DMS 273 (cell line): ENCODE measurements at regions not wholly inside any gene's neighbourhood (a gene's known extent, or its start where the extent isn't known, plus 50 kb on each side); places are given as distances from the start of the nearest gene placed in this dataset.

Experiments
- DNase-seq: peaks from one replicate; lab custom pipeline; 2025; ENCODE audit not compliant: unreplicated experiment; lab: John Stamatoyannopoulos, UW

GRCh38 chr4:13892739-13893105 lies 265.2 kb upstream of the BOD1L1 start:
- DNase-seq: no peak

- no peak for DNase-seq
Observed at GRCh38 chr4:13893211-13893610, 265.7 kb upstream of the BOD1L1 start.

- DNase-seq: no peak
Observed at GRCh38 chr4:13893987-13894386, 266.5 kb upstream of the BOD1L1 start.

DNA sequence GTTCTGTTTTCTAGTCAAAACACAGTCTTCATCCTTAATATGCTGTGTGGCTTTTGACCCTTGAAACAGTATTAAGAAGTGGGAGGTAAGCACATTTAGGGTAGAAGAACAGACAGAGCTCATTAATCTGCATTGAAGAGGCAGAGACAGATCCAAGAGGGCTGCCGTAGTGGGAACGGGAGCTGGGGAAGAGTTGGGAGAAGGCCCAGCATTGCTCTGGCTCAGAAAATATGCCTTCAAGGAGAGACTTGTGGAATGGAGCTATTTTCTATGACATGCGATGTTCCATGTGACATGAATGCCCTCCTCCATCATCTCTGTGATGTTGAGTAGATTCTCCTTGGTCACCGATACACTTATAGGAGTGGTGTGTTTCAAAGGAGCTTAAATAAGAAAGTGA lies 273.3 kb upstream of the BOD1L1 start:
- no peak for DNase-seq

- DNase-seq: no peak
Observed at GRCh38 chr4:13902146-13902545, 274.6 kb upstream of the BOD1L1 start.

DNA sequence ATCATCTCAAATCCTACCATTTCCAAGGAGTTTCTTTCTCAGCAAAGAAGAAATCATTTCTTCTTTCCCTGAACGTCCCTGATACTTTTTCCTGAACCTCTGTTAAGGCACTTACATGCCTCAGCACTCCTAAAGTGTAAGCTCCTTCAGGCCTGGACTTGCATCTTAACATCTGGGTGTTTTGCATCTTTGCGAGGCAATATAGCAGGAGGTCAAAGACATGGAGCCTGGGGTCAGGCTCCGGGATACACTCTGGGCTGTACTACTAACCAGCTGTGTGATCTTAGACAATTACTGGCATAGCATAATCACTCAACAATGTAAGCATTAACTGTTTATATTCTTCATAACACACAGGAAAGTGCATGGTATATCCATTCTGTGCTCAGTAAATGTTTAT lies 275.5 kb upstream of the BOD1L1 start:
- no peak for DNase-seq

DNA sequence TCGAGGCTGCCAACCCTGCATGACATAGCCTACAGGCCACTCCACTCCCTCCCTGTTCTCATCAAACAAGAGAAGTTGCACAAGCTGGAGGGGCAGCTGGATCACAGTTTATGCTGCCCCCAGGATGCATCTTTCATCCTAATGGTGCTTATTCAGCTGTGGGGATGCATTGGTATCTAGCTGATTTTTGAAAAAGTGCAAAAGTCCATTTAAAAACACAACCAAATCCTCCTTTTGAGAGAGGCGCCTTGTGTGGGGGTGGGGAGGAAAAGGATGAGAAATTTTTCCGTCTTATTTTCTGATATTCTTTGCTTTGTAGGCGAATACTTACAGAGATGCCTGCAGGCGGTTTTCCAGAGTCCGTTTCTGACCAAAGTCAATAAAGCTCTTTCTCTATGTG lies 276.4 kb upstream of the BOD1L1 start:
- no peak for DNase-seq

- DNase-seq: no peak
Observed at GRCh38 chr4:13905543-13905942, 278.0 kb upstream of the BOD1L1 start.

DNA sequence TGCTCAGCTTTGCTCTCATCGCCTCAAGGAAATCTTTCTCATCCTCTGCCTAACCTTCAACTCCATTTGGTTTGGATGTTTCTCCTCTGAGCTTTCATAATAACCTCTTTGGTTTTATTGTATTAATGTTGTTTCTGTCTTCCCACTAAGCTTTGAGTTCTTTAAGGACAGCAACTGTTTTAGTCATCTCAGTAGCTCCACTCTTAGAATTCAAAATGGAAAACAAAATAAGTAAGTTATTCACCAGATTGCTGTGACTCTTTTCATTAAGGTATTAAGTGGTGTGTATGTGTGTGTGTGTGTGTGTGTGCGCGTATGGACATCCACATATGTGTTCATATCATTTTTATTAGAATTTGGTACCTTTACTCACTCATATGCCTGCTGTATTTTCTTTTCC lies 279.2 kb upstream of the BOD1L1 start:
- DNase-seq: no peak

- no peak for DNase-seq
Observed at GRCh38 chr4:13907255-13907751, 279.8 kb upstream of the BOD1L1 start.

DNA sequence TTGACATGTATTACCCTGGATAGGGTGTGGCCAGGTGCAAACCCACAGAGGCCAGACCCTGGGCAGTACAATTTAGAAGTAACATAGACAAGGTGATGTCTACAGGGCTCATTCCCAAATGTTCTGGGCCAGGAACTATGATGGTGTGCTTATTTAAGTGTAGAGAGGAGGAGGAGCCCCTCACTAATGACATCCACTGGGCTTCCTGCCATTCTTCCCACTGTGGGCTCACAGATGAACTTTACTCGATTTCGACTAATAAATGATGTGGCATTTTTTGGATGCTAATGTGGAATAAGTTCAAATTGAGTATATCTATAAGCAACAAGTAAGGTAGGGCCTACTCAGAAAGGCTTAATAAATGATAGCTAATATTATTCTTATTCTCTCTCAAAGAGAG lies 280.9 kb upstream of the BOD1L1 start:
- DNase-seq: no peak

- no peak for DNase-seq
Observed at GRCh38 chr4:13910556-13910955, 283.0 kb upstream of the BOD1L1 start.

DNA sequence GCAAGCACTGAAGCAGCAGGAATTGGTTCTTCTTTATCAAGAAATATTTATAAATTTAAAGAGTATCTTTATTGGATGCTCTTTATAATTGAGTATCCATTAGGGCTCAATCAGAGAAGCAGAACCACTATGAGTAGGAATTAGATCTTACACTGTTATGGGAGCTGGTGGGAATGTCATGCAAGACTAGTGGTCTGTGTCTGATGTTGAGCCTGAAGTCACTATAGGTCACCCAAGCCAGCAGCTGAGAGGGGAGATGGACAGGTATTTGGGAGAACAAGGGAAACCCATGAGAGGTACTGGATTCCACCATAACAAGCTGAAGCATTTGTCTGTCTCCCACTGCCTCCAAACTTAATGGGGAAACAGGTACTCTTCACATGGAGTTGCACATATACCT lies 283.7 kb upstream of the BOD1L1 start:
- no peak for DNase-seq

DNA sequence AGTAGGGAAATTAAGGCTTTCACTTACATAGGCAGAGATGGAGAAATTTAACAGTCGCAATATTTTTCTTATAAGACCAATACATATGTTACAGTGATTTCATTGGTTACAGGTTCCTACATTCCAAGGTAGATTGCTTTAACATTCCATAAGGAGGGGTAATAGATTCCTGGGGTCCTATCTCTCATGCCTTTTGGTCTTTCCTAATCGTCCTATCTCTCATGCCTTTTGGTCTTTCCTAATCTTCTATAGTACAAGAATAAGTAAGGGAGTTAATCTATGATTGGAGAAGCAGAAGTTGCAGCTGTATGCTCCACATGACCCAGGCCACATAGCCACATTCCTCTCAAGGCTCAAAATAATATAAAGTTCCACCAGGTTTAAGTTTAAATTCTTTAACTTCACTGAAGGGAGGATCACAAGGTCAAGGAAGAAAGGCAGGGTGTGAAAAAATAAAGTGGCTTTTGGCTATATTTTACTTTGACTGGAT lies 285.0 kb upstream of the BOD1L1 start:
- DNase-seq: no peak

DNA sequence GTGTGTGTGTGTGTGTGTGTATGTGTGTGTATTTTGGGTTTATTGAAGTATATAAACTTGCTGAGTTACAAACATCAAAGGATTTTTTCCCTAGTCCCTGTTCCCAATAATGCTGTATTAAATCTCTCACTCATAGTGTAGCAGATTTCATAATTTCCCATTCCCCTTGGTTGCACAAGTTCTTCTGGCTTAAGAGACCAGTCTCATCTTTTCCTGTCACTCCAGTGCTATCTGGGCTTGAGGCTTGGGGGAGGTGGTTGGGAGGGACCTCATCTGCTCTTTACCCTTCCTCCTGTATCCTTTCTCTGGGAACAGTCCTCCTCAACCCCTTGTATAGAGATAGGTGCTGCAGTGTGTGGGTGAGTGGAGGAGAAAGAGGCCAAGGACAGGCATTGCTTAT lies 285.4 kb upstream of the BOD1L1 start:
- DNase-seq: no peak

DNA sequence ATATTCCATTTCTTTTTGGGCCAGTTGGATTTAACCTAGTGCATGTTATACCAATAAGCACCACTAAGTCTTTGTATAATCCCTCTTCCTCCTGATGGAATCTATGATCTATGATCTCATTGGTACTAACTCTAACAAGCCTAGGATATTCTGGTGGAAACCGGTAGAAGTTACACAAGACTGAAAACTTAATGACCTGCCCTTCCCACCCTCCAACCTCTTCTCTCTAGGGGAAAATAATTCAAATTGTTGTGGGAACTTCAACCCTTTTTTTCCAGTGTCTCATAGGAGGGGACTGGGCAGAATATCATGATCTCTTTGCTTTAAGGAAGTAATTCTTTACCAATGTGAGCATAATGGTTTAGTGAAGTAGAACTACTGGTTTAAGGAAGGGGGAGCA lies 289.5 kb upstream of the BOD1L1 start:
- DNase-seq: no peak

DNA sequence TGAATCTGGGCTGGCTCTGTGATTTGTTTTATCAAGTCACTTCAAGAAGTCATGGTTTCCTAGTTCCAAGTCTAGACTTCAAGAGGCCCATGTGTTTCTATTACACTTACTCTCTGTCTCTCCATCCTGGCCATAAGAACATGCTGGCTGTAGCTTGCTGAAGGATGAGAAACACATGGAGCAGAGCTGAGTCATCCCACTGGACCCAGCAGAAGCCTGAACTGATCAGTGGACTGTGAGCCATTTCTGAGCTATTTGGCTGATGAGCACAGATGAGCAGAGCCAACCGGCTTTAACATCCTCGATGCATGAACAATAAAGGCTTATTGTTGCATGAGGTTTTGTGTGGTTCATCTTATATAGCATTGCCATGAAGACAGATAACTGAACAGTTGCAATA lies 290.6 kb upstream of the BOD1L1 start:
- no peak for DNase-seq

DNA sequence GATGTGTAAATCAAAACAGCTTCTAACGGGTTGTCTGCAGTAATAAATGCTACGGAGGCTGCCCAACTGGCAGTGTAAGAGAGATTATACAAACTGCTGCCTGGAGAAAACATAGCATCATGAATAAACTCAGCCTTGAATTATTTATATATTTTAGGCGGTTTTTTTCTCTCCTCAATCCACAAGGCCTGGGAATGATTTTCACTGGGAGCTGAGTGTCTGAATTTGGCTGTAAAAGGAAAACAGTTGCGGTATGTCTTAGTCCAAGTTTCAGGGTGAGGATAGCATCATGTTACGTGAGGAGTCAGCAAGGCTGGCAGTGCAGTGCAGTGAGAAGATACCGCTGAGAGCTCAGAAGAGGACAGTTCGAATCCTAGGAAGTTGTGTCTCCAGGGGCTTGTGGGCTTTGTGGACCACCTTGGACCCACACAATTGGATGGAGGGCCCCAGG lies 291.5 kb upstream of the BOD1L1 start:
- DNase-seq: no peak

DNA sequence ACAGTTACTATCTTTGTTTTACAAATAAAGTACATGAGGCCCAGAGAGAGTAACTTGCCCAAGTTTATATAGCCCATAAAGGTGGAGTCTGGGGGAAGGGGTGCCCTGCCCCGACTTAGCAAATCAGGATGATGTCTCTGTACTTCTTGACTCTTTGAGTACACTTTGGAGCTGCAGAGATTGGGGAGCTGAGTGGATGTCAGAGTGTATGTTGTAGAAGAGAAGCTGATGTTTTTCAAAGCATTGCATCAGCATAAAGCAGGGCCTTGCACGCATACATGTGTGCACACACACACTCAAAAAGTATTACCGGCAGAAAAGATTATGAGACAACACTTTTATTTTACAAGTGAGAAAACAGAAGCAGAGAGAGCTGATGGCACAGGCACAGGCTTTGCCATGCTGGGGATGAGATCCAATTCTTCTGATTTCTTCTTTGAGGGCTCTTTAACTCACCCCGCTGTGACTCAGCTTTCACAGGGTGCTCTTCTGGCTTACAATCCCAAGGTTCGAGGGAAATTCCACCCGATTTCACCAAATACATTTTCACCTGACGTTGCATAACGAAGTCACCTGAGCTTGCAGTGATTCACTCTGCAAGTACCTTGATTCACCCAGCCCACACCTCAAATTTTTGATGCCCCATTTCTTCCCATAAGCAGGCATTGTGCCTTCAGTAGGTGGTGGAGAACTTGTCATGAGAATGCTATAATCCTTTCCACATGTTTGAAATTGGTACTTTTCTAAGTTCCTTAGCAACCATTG lies 292.8 kb upstream of the BOD1L1 start:
- no peak for DNase-seq

- DNase-seq: no peak
Observed at GRCh38 chr4:13920901-13921300, 293.4 kb upstream of the BOD1L1 start.

- no peak for DNase-seq
Observed at GRCh38 chr4:13921805-13922204, 294.3 kb upstream of the BOD1L1 start.

DNA sequence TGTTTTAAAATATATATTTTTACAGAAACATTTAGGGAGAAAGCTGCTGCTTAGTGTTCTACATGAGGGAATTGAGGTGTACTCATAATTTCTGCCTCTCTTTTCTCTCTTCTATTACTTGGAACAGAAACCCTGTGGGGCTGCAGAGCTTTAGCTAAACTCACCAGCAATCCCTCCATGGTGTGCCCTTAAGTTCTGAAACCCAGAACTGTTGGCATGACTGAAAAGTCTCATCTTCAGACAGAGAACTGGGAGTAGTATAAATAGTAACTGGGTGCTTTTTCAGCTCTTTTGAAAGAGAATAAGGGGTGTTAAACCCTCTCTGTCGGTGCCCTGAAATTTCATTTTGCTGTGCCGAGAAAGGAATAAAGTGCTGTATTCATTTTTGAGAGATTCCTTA lies 294.9 kb upstream of the BOD1L1 start:
- no peak for DNase-seq
